AG04449 (cell line): ENCODE measurements at regions not wholly inside any gene's neighbourhood (a gene's known extent, or its start where the extent isn't known, plus 50 kb on each side); places are given as distances from the start of the nearest gene placed in this dataset.

Source experiments
- CTCF ChIA-PET: fragments of 350-600 bp; formaldehyde crosslinking; extraction: SDS; loops from one replicate; lab custom pipeline; 2021; ENCODE audit warnings: antibody characterized with exemption; lab: Yijun Ruan, JAX
- POLR2A ChIA-PET: fragments of 400-600, 350-600 bp; formaldehyde crosslinking; extraction: SDS; loops from one replicate; lab custom pipeline; 2020; ENCODE audit warnings: antibody characterized with exemption, inconsistent platforms; lab: Yijun Ruan, JAX
- DNase-seq: peaks from one replicate; pipeline ENCODE4 v3.0.0-alpha.2; 2010; ENCODE audit warnings: low read depth, low spot score
- H3K4me3 ChIP-seq: 2 replicates; pipeline ENCODE4 v1.5.1; 2011; ENCODE audit warnings: low read depth, mild to moderate bottlenecking, control low read depth, low read length
- CTCF ChIP-seq: IDR thresholded peaks from one replicate; pipeline ENCODE4 v1.5.1; 2011; ENCODE audit warnings: mild to moderate bottlenecking, moderate library complexity, low read length, control low read depth, inconsistent platforms; ENCODE audit not compliant: insufficient read depth; ENCODE audit errors: missing control alignments

- ChIA-PET CTCF (no interaction called here), POLR2A (no interaction called here)
- H3K4me3 ChIP-seq: no peak overlapping the region
- no peak for DNase-seq
- no peak for TF ChIP-seq CTCF
Observed at GRCh38 chr15:87736891-87737389, 519.6 kb downstream of the NTRK3 start.

- no peak for DNase-seq
- ChIA-PET POLR2A (no interaction called here), CTCF (no interaction called here)
- no peak overlapping the region for H3K4me3 ChIP-seq
- TF ChIP-seq CTCF: no peak
Observed at GRCh38 chr15:87736401-87736800, 520.1 kb downstream of the NTRK3 start.

- ChIA-PET CTCF (no interaction called here), POLR2A (no interaction called here)
- TF ChIP-seq CTCF: no peak
- DNase-seq: no peak
- H3K4me3 ChIP-seq: no peak overlapping the region
Observed at GRCh38 chr15:87735522-87735921, 521.0 kb downstream of the NTRK3 start.

- CTCF ChIA-PET: no interaction called here
- POLR2A ChIA-PET: no interaction called here
Observed at GRCh38 chr15:87734571-87735373, 521.8 kb downstream of the NTRK3 start.

GRCh38 chr15:87733977-87734376 lies 522.6 kb downstream of the NTRK3 start:
- no peak for TF ChIP-seq CTCF
- ChIA-PET CTCF (no interaction called here), POLR2A (no interaction called here)
- DNase-seq: no peak
- H3K4me3 ChIP-seq: no peak overlapping the region

More at GRCh38 chr15:87734571-87735373, 521.8 kb downstream of the NTRK3 start:
- no peak overlapping the region for H3K4me3 ChIP-seq
- TF ChIP-seq CTCF: no peak
- no peak for DNase-seq

GRCh38 chr15:87733541-87733941 lies 523.0 kb downstream of the NTRK3 start:
- POLR2A ChIA-PET: no interaction called here
- H3K4me3 ChIP-seq: no peak overlapping the region
- no peak for TF ChIP-seq CTCF
- DNase-seq: no peak
- CTCF ChIA-PET: no interaction called here
